ENCODE measurements at regions not wholly inside any gene's neighbourhood (a gene's known extent, or its start where the extent isn't known, plus 50 kb on each side); places are given as distances from the start of the nearest gene placed in this dataset.

GRCh38 chr16:66266436-66267291, 99.8 kb upstream of the CDH5 start:
- no peak for DNase-seq (ENCODE audit: low read depth in 2 of 2)

DNA sequence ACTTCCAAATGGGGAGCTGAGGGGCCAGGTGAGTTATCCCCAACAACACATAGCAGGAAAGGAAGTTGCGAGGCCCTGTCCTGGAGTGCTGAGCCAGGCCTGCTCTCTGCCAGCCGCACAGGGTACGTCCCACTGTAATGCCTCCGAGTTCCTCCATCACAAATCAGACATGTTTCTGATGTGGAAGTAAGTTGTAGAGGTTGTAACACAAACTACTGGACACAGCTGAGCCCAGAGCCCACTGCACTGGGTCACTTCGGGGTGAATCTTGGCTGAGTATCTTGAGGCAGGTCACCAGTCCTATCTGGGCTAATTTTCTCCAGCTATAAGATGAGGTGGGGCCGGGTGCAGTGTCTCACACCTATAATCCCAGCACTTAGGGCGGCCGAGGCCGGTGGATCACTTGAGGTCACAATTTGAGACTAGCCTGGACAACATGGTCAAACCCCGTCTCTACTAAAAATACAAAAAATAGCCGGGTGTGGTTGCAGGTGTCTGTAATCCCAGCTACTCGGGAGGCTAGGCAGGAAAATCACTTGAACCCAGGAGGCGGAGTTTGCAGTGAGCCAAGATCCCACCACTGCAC, 100.8 kb upstream of the CDH5 start:
- no peak for DNase-seq (ENCODE audit: low read depth in 2 of 2)

- DNase-seq (ENCODE audit: low read depth in 2 of 2) = no peak
These were observed 101.5 kb upstream of the CDH5 start for GRCh38 chr16:66265048-66265415.

DNA sequence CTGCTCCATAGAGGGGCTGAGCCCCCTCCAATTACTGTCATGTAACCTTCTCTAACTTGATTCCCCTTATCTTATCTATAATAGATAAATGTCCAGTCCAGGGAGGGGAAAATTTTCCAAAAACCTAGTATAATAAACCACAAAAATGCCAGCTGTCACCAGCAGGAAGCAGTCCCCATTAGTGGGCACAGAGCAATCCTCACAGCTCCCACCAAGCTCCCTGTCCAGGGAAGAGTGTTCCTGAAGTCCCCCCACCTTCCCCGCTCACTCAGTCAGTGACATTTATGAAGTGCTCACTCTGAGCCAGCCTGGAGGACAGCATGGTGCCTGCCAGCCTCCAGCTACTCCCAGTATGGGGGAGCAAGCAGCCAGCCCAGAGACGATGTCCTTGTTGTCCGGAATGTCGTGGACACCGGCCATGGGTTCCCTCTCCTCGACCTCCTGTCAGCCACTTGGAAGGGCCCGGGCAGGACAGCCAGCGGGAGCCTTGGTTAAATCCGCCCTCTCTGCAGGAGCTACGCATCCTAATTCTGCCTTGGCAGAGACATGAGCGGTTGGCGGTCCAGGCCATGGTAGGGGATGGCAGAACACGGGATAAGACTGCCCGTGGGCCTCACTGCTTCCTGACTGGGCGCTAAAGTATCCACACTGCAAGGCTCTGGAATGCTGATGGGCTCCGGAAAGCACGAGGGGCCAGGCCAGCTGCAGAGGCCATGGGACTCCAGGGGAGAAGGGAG, 102.0 kb upstream of the CDH5 start:
- DNase-seq (ENCODE audit: low read depth in 2 of 2) = no peak

DNA sequence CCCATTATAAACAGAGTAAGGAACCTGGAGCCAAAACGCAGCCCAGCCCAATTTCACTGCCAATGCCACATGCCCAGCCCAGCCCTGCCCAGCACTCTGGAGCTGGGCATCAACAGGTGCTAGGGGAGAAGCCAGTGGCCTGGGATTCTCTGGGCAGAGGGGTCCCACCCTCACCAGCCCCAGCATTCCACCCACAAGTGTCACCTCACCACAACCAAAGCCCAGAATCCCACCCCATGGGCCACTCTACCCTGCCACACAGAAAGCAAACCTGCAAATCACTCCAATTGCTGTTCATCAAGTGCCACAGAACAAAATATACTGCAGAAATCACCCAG, 102.5 kb upstream of the CDH5 start:
- no peak for DNase-seq (ENCODE audit: low read depth in 2 of 2)

DNA sequence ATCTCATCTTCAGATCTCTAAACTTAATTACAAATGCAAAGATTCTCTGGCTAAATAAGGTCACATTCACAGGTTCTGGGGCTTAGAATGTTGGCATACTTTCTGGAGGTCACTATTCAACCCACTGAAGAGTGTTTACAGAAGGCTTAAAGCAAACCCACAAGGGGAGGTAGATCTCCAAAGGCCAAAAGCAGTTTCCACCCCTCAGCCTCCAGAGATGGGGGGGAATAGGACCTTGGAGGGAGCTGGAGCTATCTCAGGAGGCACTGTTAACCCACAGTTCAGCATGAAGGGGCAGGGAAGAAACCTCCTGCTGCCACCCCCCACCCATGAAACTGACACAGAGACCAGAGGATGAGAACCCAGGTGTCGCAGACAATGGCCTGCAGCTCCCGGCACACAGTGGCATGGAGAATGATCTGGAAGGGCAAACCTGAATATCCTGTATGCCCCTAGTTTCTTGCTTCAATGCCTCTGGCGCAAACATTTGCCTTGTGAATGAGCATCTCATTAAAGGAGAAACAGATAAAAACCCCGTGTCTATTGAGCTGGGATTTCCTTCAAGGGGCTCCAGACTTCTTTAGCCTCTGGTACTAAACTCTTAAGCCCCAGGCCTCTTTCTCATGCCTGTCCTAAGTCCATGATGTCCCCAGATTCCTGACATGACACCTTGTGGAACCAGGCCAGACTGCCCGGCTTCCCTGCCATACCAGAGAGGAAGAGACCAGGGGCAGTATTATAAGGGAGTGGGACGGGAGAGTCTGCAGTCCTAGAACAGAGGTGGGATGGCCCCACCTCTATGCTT, 103.1 kb upstream of the CDH5 start:
- DNase-seq (ENCODE audit: low read depth in 2 of 2) = no peak

- no peak for DNase-seq (ENCODE audit: low read depth in 2 of 2)
These were observed 104.0 kb upstream of the CDH5 start for GRCh38 chr16:66262253-66263167.

- no peak for DNase-seq (ENCODE audit: low read depth in 2 of 2)
These were observed 104.7 kb upstream of the CDH5 start for GRCh38 chr16:66261826-66262225.

- no peak for DNase-seq (ENCODE audit: low read depth in 2 of 2)
These were observed 105.8 kb upstream of the CDH5 start for GRCh38 chr16:66260522-66261254.

DNA sequence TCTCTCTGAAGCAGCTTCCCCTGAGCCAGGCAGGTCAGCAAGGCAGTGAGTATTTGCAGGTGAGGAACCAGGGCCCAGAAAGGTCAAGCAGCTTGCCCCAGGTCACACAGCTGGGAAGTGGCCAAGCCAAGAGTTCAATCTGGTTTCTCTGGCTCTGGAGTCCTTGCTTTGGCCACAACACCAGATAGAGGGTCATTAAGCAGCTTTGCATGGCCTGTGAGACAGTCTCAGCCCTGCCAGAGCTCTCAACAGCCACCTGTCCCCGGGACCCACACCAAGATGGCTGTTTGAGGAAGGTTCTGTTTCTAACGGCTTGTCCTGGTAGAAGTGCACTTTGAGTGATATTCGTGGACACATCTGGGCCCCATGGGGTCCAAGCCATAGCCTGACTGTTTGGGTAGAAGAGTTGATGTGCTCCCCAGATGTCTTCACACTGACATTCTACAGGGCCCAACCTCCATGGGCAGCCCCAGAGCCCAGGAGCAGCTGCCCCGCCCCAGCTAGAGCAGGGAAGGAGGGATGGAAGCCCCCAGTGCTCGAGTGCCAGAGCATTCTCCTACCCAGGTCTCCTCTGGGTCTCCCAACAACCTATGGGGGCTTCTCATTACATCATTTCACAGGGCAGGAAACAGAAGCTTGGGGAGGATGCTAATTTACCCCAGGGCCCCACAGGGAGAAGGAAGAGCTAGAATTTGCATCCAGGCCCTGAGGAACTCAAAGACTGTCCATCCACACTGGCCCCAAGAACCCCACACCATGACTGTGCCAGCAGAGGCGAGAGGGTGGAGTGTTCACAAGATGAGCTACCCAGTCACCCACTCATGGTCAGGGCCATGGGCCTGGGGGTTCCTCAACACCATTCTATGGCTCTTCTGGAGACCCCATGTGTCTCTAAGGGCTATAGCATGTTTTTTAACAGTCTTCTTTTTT, 107.3 kb upstream of the CDH5 start:
- no peak for DNase-seq (ENCODE audit: low read depth in 2 of 2)

- DNase-seq (ENCODE audit: low read depth in 2 of 2) = no peak
These were observed 109.6 kb upstream of the CDH5 start for GRCh38 chr16:66256919-66257318.

DNA sequence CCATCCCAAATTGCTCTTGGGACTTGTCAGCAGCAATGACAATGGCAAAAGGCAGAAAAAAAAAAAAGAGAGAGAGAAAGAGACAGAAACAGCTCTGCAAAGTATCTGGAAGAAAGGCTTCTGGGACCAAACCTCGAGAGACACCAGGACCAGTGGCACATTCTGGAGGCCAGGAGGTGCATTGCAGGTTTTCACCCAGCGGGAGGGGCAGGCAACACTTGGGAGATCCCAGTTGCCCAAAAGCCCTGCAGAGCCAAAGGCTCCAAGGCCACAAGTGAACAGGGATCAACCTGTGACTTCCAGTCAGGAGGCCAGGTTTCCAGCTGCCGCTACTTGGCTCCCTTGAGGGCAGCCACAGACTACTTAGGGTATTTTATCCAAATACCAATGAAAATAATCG, 110.8 kb upstream of the CDH5 start:
- DNase-seq (ENCODE audit: low read depth in 2 of 2) = no peak

GRCh38 chr16:66254751-66255150, 111.7 kb upstream of the CDH5 start:
- no peak for DNase-seq (ENCODE audit: low read depth in 2 of 2)

GRCh38 chr16:66254106-66254505, 112.4 kb upstream of the CDH5 start:
- no peak for DNase-seq (ENCODE audit: low read depth in 2 of 2)

GRCh38 chr16:66251476-66252160, 114.9 kb upstream of the CDH5 start:
- no peak for DNase-seq (ENCODE audit: low read depth in 2 of 2)

GRCh38 chr16:66250686-66251431, 115.6 kb upstream of the CDH5 start:
- no peak for DNase-seq (ENCODE audit: low read depth in 2 of 2)

GRCh38 chr16:66247516-66248481, 118.7 kb upstream of the CDH5 start:
- DNase-seq (ENCODE audit: low read depth in 2 of 2) = no peak

Measured in stimulated activated CD8-positive, alpha-beta memory T cell treated with anti-CD3 and anti-CD28 coated beads, Interleukin-15, amount 100 ng/mL, for 4 hours (primary cell).